GM23248 (cell line): ENCODE measurements at regions not wholly inside any gene's neighbourhood (a gene's known extent, or its start where the extent isn't known, plus 50 kb on each side); places are given as distances from the start of the nearest gene placed in this dataset.

ENCODE experiments used
- DNase-seq: peaks from one replicate; pipeline ENCODE4 v3.0.0-alpha.2; 2015
- H2AFZ ChIP-seq: fragments of 200-600 bp; sonication (generic); 2 replicates; pipeline ENCODE4 v1.6.1; 2016; ENCODE audit warnings: antibody characterized with exemption
- H3F3A ChIP-seq: fragments of 200-600 bp; sonication (generic); 2 replicates; pipeline ENCODE4 v1.6.1; 2016; ENCODE audit warnings: mild to moderate bottlenecking, antibody characterized with exemption, mixed run types; ENCODE audit not compliant: insufficient read depth
- H3K27ac ChIP-seq: fragments of 200-600 bp; sonication (generic); 2 replicates; pipeline ENCODE4 v1.5.1; 2016; ENCODE audit warnings: mild to moderate bottlenecking
- H3K27me3 ChIP-seq: fragments of 200-600 bp; sonication (generic); replicated peaks from 2 replicates; pipeline ENCODE4 v1.6.1; 2016; ENCODE audit warnings: mild to moderate bottlenecking; ENCODE audit not compliant: insufficient read depth
- H3K36me3 ChIP-seq: fragments of 200-600 bp; sonication (generic); 2 replicates; pipeline ENCODE4 v1.6.1; 2016; ENCODE audit warnings: low read depth, mild to moderate bottlenecking
- H3K4me1 ChIP-seq: fragments of 200-600 bp; sonication (generic); 2 replicates; pipeline ENCODE4 v1.6.1; 2016; ENCODE audit warnings: mild to moderate bottlenecking; ENCODE audit not compliant: insufficient read depth
- H3K4me2 ChIP-seq: fragments of 200-600 bp; sonication (generic); one replicate; pipeline ENCODE4 v1.6.1; 2016; ENCODE audit warnings: mild to moderate bottlenecking; ENCODE audit not compliant: unreplicated experiment
- H3K4me3 ChIP-seq: fragments of 200-600 bp; sonication (generic); 2 replicates; pipeline ENCODE4 v1.5.1; 2016; ENCODE audit warnings: mild to moderate bottlenecking
- H3K79me2 ChIP-seq: fragments of 200-600 bp; sonication (generic); 2 replicates; pipeline ENCODE4 v1.6.1; 2016; ENCODE audit warnings: mild to moderate bottlenecking; ENCODE audit not compliant: insufficient read depth
- H3K9ac ChIP-seq: fragments of 200-600 bp; sonication (generic); 2 replicates; pipeline ENCODE4 v1.6.1; 2016; ENCODE audit warnings: mild to moderate bottlenecking
- H3K9me2 ChIP-seq: fragments of 200-600 bp; sonication (generic); 2 replicates; pipeline ENCODE4 v1.6.1; 2016; ENCODE audit warnings: mixed run types, mild to moderate bottlenecking, moderate library complexity; ENCODE audit not compliant: insufficient read depth
- H3K9me3 ChIP-seq: fragments of 200-600 bp; sonication (generic); one replicate; pipeline ENCODE4 v1.6.1; 2017; ENCODE audit warnings: low read depth
- H4K20me1 ChIP-seq: fragments of 200-600 bp; sonication (generic); 2 replicates; pipeline ENCODE4 v1.6.0; 2016; ENCODE audit not compliant: insufficient read depth
- EZH2 ChIP-seq: fragments of 200-600 bp; sonication (generic); IDR thresholded peaks from 2 replicates; pipeline ENCODE4 v1.6.1; 2018; ENCODE audit warnings: antibody characterized with exemption, mild to moderate bottlenecking; ENCODE audit not compliant: insufficient read depth, poor library complexity, severe bottlenecking
- EZH2phosphoT487 ChIP-seq: fragments of 200-600 bp; sonication (generic); IDR thresholded peaks from 2 replicates; pipeline ENCODE4 v1.6.1; 2018; ENCODE audit warnings: antibody characterized with exemption, moderate library complexity, mild to moderate bottlenecking, low read depth; ENCODE audit not compliant: insufficient read depth
- WGBS, 2 experiments: methylation state at CpG; one replicate each; pipeline ENCODE4 v1.1.6; 2015 to 2017; ENCODE audit warnings: low lambda C conversion rate in 2 of 2, low coverage in 1 of 2; ENCODE audit errors: missing lambda C conversion rate in 2 of 2; 5-methylcytosine and 5-hydroxymethylcytosine counted together
- in situ Hi-C: fragments of 300-500 bp; cut with MboI; formaldehyde crosslinking; loops from 2 replicates; pipeline ENCODE4 v1.15.0; 2020

DNA sequence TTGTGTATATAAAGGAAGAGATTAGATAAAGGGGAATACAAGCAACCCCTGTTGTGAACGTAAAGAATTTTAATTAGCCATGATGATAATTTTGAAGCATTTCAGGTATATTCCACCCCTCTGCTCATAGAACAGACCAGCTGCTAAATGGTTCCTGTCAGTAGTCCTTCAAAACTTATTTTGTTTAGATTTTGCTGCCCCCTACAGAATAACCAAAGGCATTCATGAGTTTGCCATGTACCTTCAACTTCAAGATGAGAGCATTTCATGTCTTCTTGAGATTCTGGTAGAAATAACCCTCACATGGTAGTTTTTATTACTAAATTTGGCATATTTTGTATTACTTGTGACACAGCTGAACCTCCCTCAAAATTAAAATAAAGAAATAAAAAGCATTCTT is 1586.7 kb downstream of the HACE1 start:
- Histone ChIP-seq H2AFZ (no peak overlapping the region), H3K79me2 (no peaks in the 10 kb centered on the region)
- DNase-seq: no peak

GRCh38 chr6:103269581-103269980 is 1590.1 kb downstream of the HACE1 start:
- H3K4me3 ChIP-seq: no peak overlapping the region
- H3K27me3 ChIP-seq: no peaks in the 10 kb centered on the region
- no peaks in the 10 kb centered on the region for H4K20me1 ChIP-seq
- H3K4me1 ChIP-seq: no peaks in the 10 kb centered on the region
- WGBS, 2 experiments: 6 to 20% methylated on average over 2 of the region's 2 CpGs
- no peaks in the 10 kb centered on the region for H3K9me3 ChIP-seq
- H3F3A ChIP-seq: no peaks in the 10 kb centered on the region
- TF ChIP-seq EZH2 (no peak), EZH2phosphoT487 (no peak)
- H3K27ac ChIP-seq: no peak overlapping the region
- DNase-seq: no peak
- H3K79me2 ChIP-seq: no peaks in the 10 kb centered on the region
- in situ Hi-C loops: no loop called here
- no peaks in the 10 kb centered on the region for H3K9me2 ChIP-seq
- H3K9ac ChIP-seq: no peak overlapping the region
- H3K4me2 ChIP-seq: no peak overlapping the region
- no peaks in the 10 kb centered on the region for H3K36me3 ChIP-seq
- no peak overlapping the region for H2AFZ ChIP-seq

More for the DNA sequence above, 1586.7 kb downstream of the HACE1 start:
- Histone ChIP-seq H3K4me2 (no peak overlapping the region), H3K4me3 (no peak overlapping the region), H3K36me3 (no peaks in the 10 kb centered on the region), H3K4me1 (no peaks in the 10 kb centered on the region), H3K9me3 (no peaks in the 10 kb centered on the region), H4K20me1 (no peaks in the 10 kb centered on the region), H3K27me3 (no peaks in the 10 kb centered on the region), H3K27ac (no peak overlapping the region), H3K9me2 (no peaks in the 10 kb centered on the region), H3K9ac (no peak overlapping the region), H3F3A (no peaks in the 10 kb centered on the region)
- in situ Hi-C loops: no loop called here
- TF ChIP-seq EZH2 (no peak), EZH2phosphoT487 (no peak)
- 0 to 6% methylated on average over 1 of the region's 1 CpG for WGBS, 2 experiments

- Histone ChIP-seq H3K9ac (no peak overlapping the region), H3K4me2 (no peak overlapping the region), H3K4me1 (no peaks in the 10 kb centered on the region), H3K36me3 (no peaks in the 10 kb centered on the region), H3F3A (no peaks in the 10 kb centered on the region), H3K9me3 (no peaks in the 10 kb centered on the region), H3K27me3 (no peaks in the 10 kb centered on the region), H3K27ac (no peak overlapping the region), H3K79me2 (no peaks in the 10 kb centered on the region), H3K4me3 (no peak overlapping the region), H4K20me1 (no peaks in the 10 kb centered on the region), H3K9me2 (no peaks in the 10 kb centered on the region), H2AFZ (no peak overlapping the region)
- TF ChIP-seq EZH2phosphoT487 (no peak), EZH2 (no peak)
- WGBS, 2 experiments: 4 to 8% methylated on average over 2 of the region's 2 CpGs
- in situ Hi-C loops: no loop called here
- DNase-seq: no peak
Measured at GRCh38 chr6:103268335-103268734, 1591.4 kb downstream of the HACE1 start.

- no peaks in the 10 kb centered on the region for H3K79me2 ChIP-seq
- no peaks in the 10 kb centered on the region for H3K9me2 ChIP-seq
- no peaks in the 10 kb centered on the region for H4K20me1 ChIP-seq
- H3K4me3 ChIP-seq: no peak overlapping the region
- no peak overlapping the region for H3K4me2 ChIP-seq
- no peak overlapping the region for H2AFZ ChIP-seq
- H3K9me3 ChIP-seq: no peaks in the 10 kb centered on the region
- in situ Hi-C loops: no loop called here
- H3K36me3 ChIP-seq: no peaks in the 10 kb centered on the region
- DNase-seq: no peak
- no peaks in the 10 kb centered on the region for H3K4me1 ChIP-seq
- WGBS, 2 experiments: 21 to 29% methylated on average over 9 of the region's 9 CpGs
- H3F3A ChIP-seq: no peaks in the 10 kb centered on the region
- H3K27me3 ChIP-seq: no peaks in the 10 kb centered on the region
- H3K27ac ChIP-seq: no peak overlapping the region
- no peak overlapping the region for H3K9ac ChIP-seq
- TF ChIP-seq EZH2phosphoT487 (no peak), EZH2 (no peak)
Measured at GRCh38 chr6:103264020-103264419, 1595.7 kb downstream of the HACE1 start.

DNA sequence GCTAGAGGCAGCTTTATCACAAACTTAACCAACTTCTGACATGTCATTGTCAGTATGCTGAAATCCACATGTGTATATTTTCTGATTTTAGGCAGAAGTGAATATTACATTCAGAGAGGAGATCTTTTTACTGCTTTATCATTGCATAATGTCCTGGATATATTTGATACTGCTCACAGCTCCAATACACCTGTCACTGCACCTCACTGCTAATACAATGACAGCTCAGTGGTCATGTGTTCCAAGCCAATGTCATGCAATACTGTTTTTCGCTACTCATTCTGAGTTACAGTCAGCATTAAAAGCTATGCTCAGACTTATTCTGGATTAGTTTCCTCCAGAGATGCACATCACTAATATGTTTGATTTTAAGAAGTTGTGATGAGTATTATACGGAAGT is 1604.6 kb downstream of the HACE1 start:
- H3K79me2 ChIP-seq: no peaks in the 10 kb centered on the region
- no peaks in the 10 kb centered on the region for H3K27me3 ChIP-seq
- H3K27ac ChIP-seq: no peak overlapping the region
- no peak overlapping the region for H3K4me2 ChIP-seq
- no peak for TF ChIP-seq EZH2
- H3K9me3 ChIP-seq: no peaks in the 10 kb centered on the region
- DNase-seq: no peak
- H3K4me1 ChIP-seq: no peaks in the 10 kb centered on the region
- no peaks in the 10 kb centered on the region for H3F3A ChIP-seq
- H4K20me1 ChIP-seq: no peaks in the 10 kb centered on the region
- H3K36me3 ChIP-seq: no peaks in the 10 kb centered on the region
- H2AFZ ChIP-seq: no peak overlapping the region
- no peak overlapping the region for H3K4me3 ChIP-seq
- 26 to 27% methylated on average over 2 of the region's 2 CpGs for WGBS, 2 experiments
- H3K9ac ChIP-seq: no peak overlapping the region
- in situ Hi-C loops: no loop called here
- no peaks in the 10 kb centered on the region for H3K9me2 ChIP-seq
